Calu3 (cell line): ENCODE measurements at regions not wholly inside any gene's neighbourhood (a gene's known extent, or its start where the extent isn't known, plus 50 kb on each side); places are given as distances from the start of the nearest gene placed in this dataset.
"Not testable (repeated sequence)": the region's sequence is repeated elsewhere in the genome, so short reads cannot be mapped to it uniquely, and the experiment has no call there.

Source experiments
- BruUV-seq: library from RNA; stranded (reverse); fragments of 400-500 nt; replicated peaks from 2 replicates; lab custom pipeline; 2021; lab: Mats Ljungman, UMichigan
- CTCF ChIA-PET: fragments of 300-600 bp; sonication (Branson Sonifier 250); formaldehyde crosslinking; loops from one replicate; lab custom pipeline; 2022; ENCODE audit warnings: antibody characterized with exemption; lab: Charles Lee
- DNase-seq: peaks from one replicate; pipeline ENCODE4 v3.0.0; 2022
- H3K27ac Mint-ChIP-seq: one replicate; pipeline ENCODE4 v1.8.0; 2022; ENCODE audit warnings: mixed read lengths; ENCODE audit not compliant: unreplicated experiment
- H3K27me3 Mint-ChIP-seq: one replicate; pipeline ENCODE4 v1.8.0; 2022; ENCODE audit warnings: mixed read lengths; ENCODE audit not compliant: unreplicated experiment
- H3K36me3 Mint-ChIP-seq: one replicate; pipeline ENCODE4 v1.8.0; 2022; ENCODE audit warnings: mild to moderate bottlenecking, moderate library complexity, mixed read lengths; ENCODE audit not compliant: insufficient read depth, unreplicated experiment
- H3K4me1 Mint-ChIP-seq: one replicate; pipeline ENCODE4 v1.8.0; 2022; ENCODE audit warnings: mild to moderate bottlenecking, low read depth, mixed read lengths; ENCODE audit not compliant: unreplicated experiment
- H3K4me3 Mint-ChIP-seq: one replicate; pipeline ENCODE4 v1.8.0; 2022; ENCODE audit warnings: mild to moderate bottlenecking, low read depth, moderate library complexity, mixed read lengths; ENCODE audit not compliant: unreplicated experiment
- H3K9me3 Mint-ChIP-seq: one replicate; pipeline ENCODE4 v1.8.0; 2022; ENCODE audit warnings: low read depth, mixed read lengths; ENCODE audit not compliant: unreplicated experiment
- CTCF ChIP-seq: fragments of 200-600 bp; IDR thresholded peaks from one replicate; pipeline ENCODE4 v1.8.0; 2022; ENCODE audit warnings: antibody characterized with exemption; ENCODE audit not compliant: unreplicated experiment
- intact Hi-C: fragments of 100-400 bp; cut with micrococcal nuclease; formaldehyde crosslinking; loops from one replicate; pipeline ENCODE4 v1.10.0; 2022; ENCODE audit not compliant: unreplicated experiment

GRCh38 chr13:21308906-21309305, 132.4 kb downstream of the MRPL57 start:
- H3K9me3 Mint-ChIP-seq, result no peaks in the 10 kb centered on the region
- TF ChIP-seq CTCF, result no peak
- CTCF ChIA-PET, result no interaction called here
- H3K4me3 Mint-ChIP-seq, result no peak overlapping the region
- no TSS peak for BruUV-seq
- H3K27ac Mint-ChIP-seq, result no peak overlapping the region
- DNase-seq, result no peak
- H3K4me1 Mint-ChIP-seq, result no peaks in the 10 kb centered on the region
- no peaks in the 10 kb centered on the region for H3K36me3 Mint-ChIP-seq
- intact Hi-C loops, result no loop called here
- no peaks in the 10 kb centered on the region for H3K27me3 Mint-ChIP-seq

GRCh38 chr13:21309542-21310172, 133.2 kb downstream of the MRPL57 start:
- CTCF ChIA-PET, result no interaction called here
- intact Hi-C loops, result no loop called here
- no peaks in the 10 kb centered on the region for H3K4me1 Mint-ChIP-seq
- no peaks in the 10 kb centered on the region for H3K9me3 Mint-ChIP-seq
- H3K27me3 Mint-ChIP-seq, result no peaks in the 10 kb centered on the region
- H3K36me3 Mint-ChIP-seq, result no peaks in the 10 kb centered on the region
- H3K4me3 Mint-ChIP-seq, result no peak overlapping the region
- H3K27ac Mint-ChIP-seq, result no peak overlapping the region
- BruUV-seq, result no TSS peak
- no peak for TF ChIP-seq CTCF
- no peak for DNase-seq

GRCh38 chr13:21310220-21310619, 133.8 kb downstream of the MRPL57 start:
- BruUV-seq, result no TSS peak
- H3K9me3 Mint-ChIP-seq, result no peaks in the 10 kb centered on the region
- intact Hi-C loops, result no loop called here
- H3K4me1 Mint-ChIP-seq, result no peaks in the 10 kb centered on the region
- no peak for DNase-seq
- no peak overlapping the region for H3K27ac Mint-ChIP-seq
- TF ChIP-seq CTCF, result no peak
- CTCF ChIA-PET, result no interaction called here
- no peak overlapping the region for H3K4me3 Mint-ChIP-seq
- no peaks in the 10 kb centered on the region for H3K36me3 Mint-ChIP-seq
- H3K27me3 Mint-ChIP-seq, result no peaks in the 10 kb centered on the region

- H3K4me1 Mint-ChIP-seq, intact Hi-C loops, DNase-seq, H3K27ac Mint-ChIP-seq, BruUV-seq, H3K9me3 Mint-ChIP-seq, H3K27me3 Mint-ChIP-seq, CTCF ChIA-PET, H3K36me3 Mint-ChIP-seq, H3K4me3 Mint-ChIP-seq: not testable (repeated sequence)
These were observed 138.5 kb downstream of the MRPL57 start for GRCh38 chr13:21314976-21315375.

GRCh38 chr13:21316376-21316775, 139.9 kb downstream of the MRPL57 start:
- CTCF ChIA-PET, result no interaction called here
- Mint-ChIP-seq H3K4me1 (no peaks in the 10 kb centered on the region), H3K36me3 (no peaks in the 10 kb centered on the region), H3K9me3 (peaks cover 2% of the 10 kb centered on the region), H3K27ac (no peak overlapping the region), H3K4me3 (no peak overlapping the region), H3K27me3 (no peaks in the 10 kb centered on the region)
- BruUV-seq, result no TSS peak
- no peak for DNase-seq
- no peak for TF ChIP-seq CTCF
- intact Hi-C loops, result no loop called here
